ENCODE measurements at regions not wholly inside any gene's neighbourhood (a gene's known extent, or its start where the extent isn't known, plus 50 kb on each side); places are given as distances from the start of the nearest gene placed in this dataset.

DNA sequence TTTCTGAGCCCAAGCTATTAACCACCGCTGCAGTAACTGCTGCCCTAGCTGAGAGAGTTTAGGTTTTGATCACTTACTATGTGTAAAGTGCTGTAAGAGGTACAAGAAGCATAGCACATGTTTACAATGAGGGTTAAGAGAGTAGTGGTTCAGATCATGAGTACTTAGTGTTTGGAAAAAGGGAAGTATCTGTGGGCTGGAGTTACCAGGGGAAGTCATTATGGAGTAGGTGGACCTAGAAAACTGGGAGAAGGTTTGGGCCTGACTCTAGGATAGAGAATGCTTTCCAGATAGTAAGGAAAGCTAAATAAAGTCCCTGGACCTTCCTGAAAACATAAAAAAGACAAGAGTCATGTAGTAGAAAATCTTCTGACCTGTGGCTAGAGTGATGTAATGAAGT is 149.6 kb upstream of the PLXNA2 start:
- intact Hi-C loops (cut with DNase I): no loop called here
- TF ChIP-seq, protein P1, sequence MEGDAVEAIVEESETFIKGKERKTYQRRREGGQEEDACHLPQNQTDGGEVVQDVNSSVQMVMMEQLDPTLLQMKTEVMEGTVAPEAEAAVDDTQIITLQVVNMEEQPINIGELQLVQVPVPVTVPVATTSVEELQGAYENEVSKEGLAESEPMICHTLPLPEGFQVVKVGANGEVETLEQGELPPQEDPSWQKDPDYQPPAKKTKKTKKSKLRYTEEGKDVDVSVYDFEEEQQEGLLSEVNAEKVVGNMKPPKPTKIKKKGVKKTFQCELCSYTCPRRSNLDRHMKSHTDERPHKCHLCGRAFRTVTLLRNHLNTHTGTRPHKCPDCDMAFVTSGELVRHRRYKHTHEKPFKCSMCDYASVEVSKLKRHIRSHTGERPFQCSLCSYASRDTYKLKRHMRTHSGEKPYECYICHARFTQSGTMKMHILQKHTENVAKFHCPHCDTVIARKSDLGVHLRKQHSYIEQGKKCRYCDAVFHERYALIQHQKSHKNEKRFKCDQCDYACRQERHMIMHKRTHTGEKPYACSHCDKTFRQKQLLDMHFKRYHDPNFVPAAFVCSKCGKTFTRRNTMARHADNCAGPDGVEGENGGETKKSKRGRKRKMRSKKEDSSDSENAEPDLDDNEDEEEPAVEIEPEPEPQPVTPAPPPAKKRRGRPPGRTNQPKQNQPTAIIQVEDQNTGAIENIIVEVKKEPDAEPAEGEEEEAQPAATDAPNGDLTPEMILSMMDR (IDR thresholded peaks at IDR 0.05): no peak
- no peak overlapping the region for H3K4me3 ChIP-seq
- no peaks in the 10 kb centered on the region for H3K36me3 ChIP-seq
- DNase-seq: no peak
- ATAC-seq: no peak
- H3K27me3 ChIP-seq: no peaks in the 10 kb centered on the region
- no peaks in the 10 kb centered on the region for H3K4me1 ChIP-seq
- H3K27ac ChIP-seq: no peak overlapping the region
- no peaks in the 10 kb centered on the region for H3K9me3 ChIP-seq

DNA sequence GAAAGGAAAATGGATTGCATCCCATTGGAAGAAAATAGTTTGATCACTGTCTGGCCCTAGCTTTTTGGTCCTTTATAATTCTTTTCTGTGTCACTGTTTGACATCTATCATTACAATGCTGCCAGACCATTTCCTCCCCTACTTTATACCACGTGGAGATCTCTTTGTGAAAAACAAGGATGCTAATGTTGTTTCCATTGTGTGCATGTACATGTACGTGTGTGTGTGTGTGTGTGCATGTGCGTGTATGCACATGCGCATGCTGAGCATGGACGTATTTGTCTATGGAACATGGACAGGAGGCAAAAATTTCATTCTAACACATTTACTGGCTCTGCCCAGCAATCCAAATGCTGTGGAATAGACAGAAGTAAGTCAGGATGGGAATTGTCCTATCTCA is 153.1 kb upstream of the PLXNA2 start:
- H3K4me3 ChIP-seq: no peak overlapping the region
- no peak for DNase-seq
- H3K27ac ChIP-seq: no peak overlapping the region
- ATAC-seq: no peak
- no peaks in the 10 kb centered on the region for H3K4me1 ChIP-seq
- no peaks in the 10 kb centered on the region for H3K36me3 ChIP-seq
- H3K9me3 ChIP-seq: no peaks in the 10 kb centered on the region
- no peaks in the 10 kb centered on the region for H3K27me3 ChIP-seq
- intact Hi-C loops (cut with DNase I): no loop called here
- TF ChIP-seq, protein P1 (IDR thresholded peaks at IDR 0.05): no peak

GRCh38 chr1:208405014-208405413 is 160.8 kb upstream of the PLXNA2 start:
- Histone ChIP-seq H3K27ac (no peak overlapping the region), H3K4me3 (no peak overlapping the region), H3K4me1 (no peaks in the 10 kb centered on the region), H3K36me3 (no peaks in the 10 kb centered on the region), H3K27me3 (no peaks in the 10 kb centered on the region), H3K9me3 (no peaks in the 10 kb centered on the region)
- TF ChIP-seq, protein P1 (IDR thresholded peaks at IDR 0.05): no peak
- intact Hi-C loops (cut with DNase I): no loop called here
- ATAC-seq: no peak
- DNase-seq: no peak

GRCh38 chr1:208409176-208409575 is 165.0 kb upstream of the PLXNA2 start:
- H3K4me3 ChIP-seq: no peak overlapping the region
- TF ChIP-seq, protein P1 (IDR thresholded peaks at IDR 0.05): no peak

GRCh38 chr1:208410409-208410808 is 166.2 kb upstream of the PLXNA2 start:
- DNase-seq (no peak), ATAC-seq (no peak)
- Histone ChIP-seq H3K4me1 (no peaks in the 10 kb centered on the region), H3K27ac (no peak overlapping the region), H3K27me3 (no peaks in the 10 kb centered on the region), H3K9me3 (no peaks in the 10 kb centered on the region), H3K36me3 (no peaks in the 10 kb centered on the region), H3K4me3 (no peak overlapping the region)
- intact Hi-C loops (cut with DNase I): no loop called here
- TF ChIP-seq, protein P1 (IDR thresholded peaks at IDR 0.05): no peak

More at GRCh38 chr1:208409176-208409575, 165.0 kb upstream of the PLXNA2 start:
- Histone ChIP-seq H3K27ac (no peak overlapping the region), H3K36me3 (no peaks in the 10 kb centered on the region), H3K9me3 (no peaks in the 10 kb centered on the region), H3K27me3 (no peaks in the 10 kb centered on the region), H3K4me1 (no peaks in the 10 kb centered on the region)
- intact Hi-C loops (cut with DNase I): no loop called here
- DNase-seq (no peak), ATAC-seq (no peak)

Measured in left lung (tissue), 4 donors.